Activated CD8-positive, alpha-beta T cell treated with anti-CD3 and anti-CD28 coated beads for 36 hours (primary cell): ENCODE measurements at regions not wholly inside any gene's neighbourhood (a gene's known extent, or its start where the extent isn't known, plus 50 kb on each side); places are given as distances from the start of the nearest gene placed in this dataset.

Experiments
- ATAC-seq: fragments of 200-7000 bp; cut with Tn5 transposase; one replicate; pipeline ENCODE4 v1.10.0; 2021; ENCODE audit warnings: mild to moderate bottlenecking, moderate library complexity
- CTCF ChIA-PET: fragments of 350-600 bp; sonication (Branson Sonifier 250); formaldehyde crosslinking; loops from one replicate; lab custom pipeline; 2021; ENCODE audit warnings: antibody characterized with exemption; lab: Charles Lee
- POLR2A ChIA-PET: fragments of 350-600 bp; sonication (Branson Sonifier 250); formaldehyde crosslinking; loops from one replicate; lab custom pipeline; 2021; ENCODE audit warnings: antibody characterized with exemption; lab: Charles Lee
- DNase-seq: peaks from one replicate; pipeline ENCODE4 v3.0.0-alpha.2; 2020
- H3K27ac Mint-ChIP-seq: one replicate; pipeline ENCODE4 v1.8.0; 2021; ENCODE audit warnings: mild to moderate bottlenecking, mixed read lengths
- H3K27me3 Mint-ChIP-seq: one replicate; pipeline ENCODE4 v1.8.0; 2021; ENCODE audit warnings: mixed read lengths
- H3K36me3 Mint-ChIP-seq: one replicate; pipeline ENCODE4 v1.8.0; 2021; ENCODE audit warnings: low read depth, mixed read lengths
- H3K4me1 Mint-ChIP-seq: one replicate; pipeline ENCODE4 v1.8.0; 2021; ENCODE audit warnings: low read depth, mixed read lengths
- H3K4me3 Mint-ChIP-seq: one replicate; pipeline ENCODE4 v1.8.0; 2021; ENCODE audit warnings: mild to moderate bottlenecking, moderate library complexity, mixed read lengths
- H3K9me3 Mint-ChIP-seq: one replicate; pipeline ENCODE4 v1.8.0; 2021; ENCODE audit warnings: mixed read lengths
- CTCF ChIP-seq: fragments of 200-600 bp; IDR thresholded peaks from one replicate; pipeline ENCODE4 v1.8.0; 2022; ENCODE audit warnings: antibody characterized with exemption, mild to moderate bottlenecking
- intact Hi-C: fragments of 100-400 bp; cut with micrococcal nuclease; formaldehyde crosslinking; loops from one replicate; pipeline ENCODE4 v1.10.0; 2022

DNA sequence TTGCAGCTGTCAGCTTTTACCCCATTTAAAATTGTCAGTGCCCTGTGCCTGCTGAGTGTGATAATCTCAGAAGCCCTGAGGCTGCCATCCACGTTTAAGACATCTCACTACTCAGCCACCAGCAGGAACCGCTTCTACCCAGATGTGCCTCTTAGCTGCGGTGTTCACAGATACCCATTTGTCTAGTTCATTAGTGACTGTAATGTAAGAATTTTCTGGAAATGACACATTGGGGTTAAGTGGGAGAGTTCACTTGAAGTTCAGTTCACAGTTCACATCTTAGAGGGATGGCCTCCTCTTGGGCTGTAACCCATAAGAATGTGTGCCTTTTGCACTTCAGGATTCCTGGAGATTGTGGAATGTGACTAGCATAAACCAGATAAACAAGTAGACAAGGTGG is 477.7 kb downstream of the BTBD3 start:
- Mint-ChIP-seq H3K27me3 (no peaks in the 10 kb centered on the region), H3K4me1 (no peaks in the 10 kb centered on the region), H3K9me3 (peaks cover 2% of the 10 kb centered on the region), H3K36me3 (no peaks in the 10 kb centered on the region), H3K4me3 (no peak overlapping the region), H3K27ac (no peak overlapping the region)
- intact Hi-C loops: no loop called here
- CTCF ChIA-PET: no interaction called here
- POLR2A ChIA-PET: no interaction called here
- no peak for ATAC-seq
- no peak for DNase-seq
- TF ChIP-seq CTCF: no peak

- no peak for ATAC-seq
- Mint-ChIP-seq H3K27ac (no peak overlapping the region), H3K9me3 (peaks cover 2% of the 10 kb centered on the region), H3K4me3 (no peak overlapping the region), H3K36me3 (no peaks in the 10 kb centered on the region), H3K27me3 (no peaks in the 10 kb centered on the region), H3K4me1 (no peaks in the 10 kb centered on the region)
- intact Hi-C loops: no loop called here
- CTCF ChIA-PET: no interaction called here
- DNase-seq: no peak
- no peak for TF ChIP-seq CTCF
- POLR2A ChIA-PET: no interaction called here
Measured at GRCh38 chr20:12395760-12396159, 478.1 kb downstream of the BTBD3 start.

DNA sequence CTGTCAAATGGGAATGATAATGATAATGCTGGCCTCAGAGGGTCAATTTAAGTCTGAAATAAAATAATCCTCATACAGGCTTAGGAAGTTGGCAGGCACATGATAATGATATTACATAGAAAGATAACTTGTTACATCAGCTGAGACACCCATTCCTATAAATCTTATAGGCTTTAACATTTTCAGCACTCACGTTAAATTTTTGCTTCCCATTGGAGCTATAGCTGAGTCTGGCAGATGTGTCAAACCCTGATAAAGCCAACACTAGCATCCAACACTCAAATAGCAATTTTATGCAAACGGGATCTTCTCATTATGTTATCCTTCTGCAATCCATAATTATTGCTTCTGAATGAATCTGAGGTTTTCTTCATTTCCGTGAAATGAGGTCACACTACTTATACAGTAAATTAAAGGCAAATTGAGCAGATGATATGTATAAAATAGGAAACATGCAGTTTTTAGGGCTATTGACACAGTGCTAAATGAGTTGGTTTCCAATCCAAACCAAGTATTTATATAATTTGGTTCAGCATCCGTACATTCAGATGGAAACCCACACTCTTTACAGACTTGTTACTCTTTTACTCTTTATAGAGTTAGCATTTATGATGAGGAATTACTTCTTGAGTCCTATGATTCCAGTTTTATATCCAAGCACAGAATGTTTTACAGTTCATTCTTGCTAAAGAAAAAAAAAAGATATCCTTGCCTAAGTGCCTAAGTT is 481.6 kb downstream of the BTBD3 start:
- DNase-seq (no peak), ATAC-seq (no peak)
- TF ChIP-seq CTCF: no peak
- Mint-ChIP-seq H3K36me3 (no peaks in the 10 kb centered on the region), H3K27me3 (no peaks in the 10 kb centered on the region), H3K9me3 (peaks cover 6% of the 10 kb centered on the region), H3K4me1 (no peaks in the 10 kb centered on the region), H3K4me3 (no peak overlapping the region), H3K27ac (no peak overlapping the region)
- POLR2A ChIA-PET: no interaction called here
- CTCF ChIA-PET: no interaction called here
- intact Hi-C loops: no loop called here

DNA sequence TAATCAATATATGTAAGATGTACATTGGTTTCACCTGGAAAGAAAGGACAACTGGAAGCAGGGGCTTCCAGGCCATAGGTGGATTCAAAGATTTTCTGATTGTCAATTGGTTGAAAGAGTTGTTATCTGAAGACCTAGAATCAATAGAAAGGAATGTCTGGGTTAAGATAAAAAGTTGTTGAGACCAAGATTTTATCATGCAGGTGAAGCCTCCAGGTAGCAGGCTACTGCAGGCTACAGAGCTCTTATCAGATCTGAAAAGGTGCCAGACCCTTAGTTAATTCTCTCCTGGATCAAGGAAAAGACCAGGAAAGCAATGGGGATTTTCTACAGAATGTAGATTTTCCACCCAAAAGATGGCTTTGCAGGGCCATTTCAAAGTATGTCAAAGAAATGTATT is 487.2 kb downstream of the BTBD3 start:
- no peak for DNase-seq
- no peaks in the 10 kb centered on the region for H3K27me3 Mint-ChIP-seq
- no peaks in the 10 kb centered on the region for H3K4me1 Mint-ChIP-seq
- intact Hi-C loops: no loop called here
- no peak for ATAC-seq
- H3K4me3 Mint-ChIP-seq: no peak overlapping the region
- ChIA-PET CTCF (no interaction called here), POLR2A (no interaction called here)
- no peak overlapping the region for H3K27ac Mint-ChIP-seq
- H3K9me3 Mint-ChIP-seq: peaks cover 27% of the 10 kb centered on the region
- TF ChIP-seq CTCF: no peak
- no peaks in the 10 kb centered on the region for H3K36me3 Mint-ChIP-seq

- TF ChIP-seq CTCF: no peak
- Mint-ChIP-seq H3K4me3 (no peak overlapping the region), H3K36me3 (no peaks in the 10 kb centered on the region), H3K9me3 (peaks cover 29% of the 10 kb centered on the region), H3K4me1 (no peaks in the 10 kb centered on the region), H3K27ac (no peak overlapping the region), H3K27me3 (no peaks in the 10 kb centered on the region)
- DNase-seq (no peak), ATAC-seq (no peak)
- CTCF ChIA-PET: no interaction called here
- POLR2A ChIA-PET: no interaction called here
- intact Hi-C loops: no loop called here
Measured at GRCh38 chr20:12406978-12407377, 489.3 kb downstream of the BTBD3 start.
